ENCODE measurements at regions not wholly inside any gene's neighbourhood (a gene's known extent, or its start where the extent isn't known, plus 50 kb on each side); places are given as distances from the start of the nearest gene placed in this dataset.

- H3K4me1 ChIP-seq (ENCODE audit: control insufficient read depth in 1 of 2, insufficient read depth in 2 of 2, low read length in 2 of 2), result no peaks in the 10 kb centered on the region
These were observed 53.8 kb upstream of the RXRA start for GRCh38 chr9:134272302-134273023.

GRCh38 chr9:134273647-134274046, 52.6 kb upstream of the RXRA start:
- Histone ChIP-seq H3K4me3 (ENCODE audit: low read depth, low read length) (no peak overlapping the region), H2AFZ (ENCODE audit: insufficient read depth, low read length, poor library complexity) (no peak overlapping the region), H3K9ac (ENCODE audit: low read length) (no peak overlapping the region), H2BK12ac (ENCODE audit: low read length) (no peak overlapping the region), H3K79me2 (ENCODE audit: control insufficient read depth, insufficient read depth, low read length, poor library complexity) (no peaks in the 10 kb centered on the region), H3K4ac (ENCODE audit: low read depth, low read length) (no peak overlapping the region), H3K4me1 (ENCODE audit: control insufficient read depth in 1 of 2, insufficient read depth in 2 of 2, low read length in 2 of 2) (no peaks in the 10 kb centered on the region), H3K79me1 (ENCODE audit: low read length) (no peaks in the 10 kb centered on the region), H2AK5ac (ENCODE audit: low read length) (no peak overlapping the region), H3K18ac (ENCODE audit: low read length) (no peak overlapping the region), H3K9me3 (ENCODE audit: insufficient read depth, low read depth, low read length) (peaks cover 8% of the 10 kb centered on the region), H3K36me3 (ENCODE audit: control insufficient read depth in 1 of 2, insufficient read depth in 2 of 2, low read length in 2 of 2) (no peaks in the 10 kb centered on the region), H3K4me2 (ENCODE audit: low read length) (no peak overlapping the region), H4K12ac (ENCODE audit: low read depth, low read length) (no peak overlapping the region), H3K27ac (ENCODE audit: low read depth, low read length) (no peak overlapping the region), H4K8ac (ENCODE audit: low read depth, low read length) (no peak overlapping the region), H4K91ac (ENCODE audit: low read depth, low read length) (no peak overlapping the region), H2BK120ac (ENCODE audit: insufficient read depth, low read length, poor library complexity) (no peak overlapping the region), H3K23ac (ENCODE audit: low read length) (no peak overlapping the region), H3K27me3 (ENCODE audit: insufficient read depth, low read length) (no peaks in the 10 kb centered on the region), H2BK5ac (ENCODE audit: low read depth, low read length, poor library complexity) (no peak overlapping the region), H3K14ac (ENCODE audit: low read length) (no peak overlapping the region)
- WGBS (ENCODE audit: extremely low coverage, insufficient coverage, insufficient read length), result no CpG with 5 or more reads among the region's 5 CpGs
- no peak for DNase-seq

More at GRCh38 chr9:134272302-134273023, 53.8 kb upstream of the RXRA start:
- H2AFZ ChIP-seq (ENCODE audit: insufficient read depth, low read length, poor library complexity), result no peak overlapping the region
- H3K9ac ChIP-seq (ENCODE audit: low read length), result no peak overlapping the region
- H3K27me3 ChIP-seq (ENCODE audit: insufficient read depth, low read length), result no peaks in the 10 kb centered on the region
- no peak overlapping the region for H3K27ac ChIP-seq (ENCODE audit: low read depth, low read length)
- H3K79me2 ChIP-seq (ENCODE audit: control insufficient read depth, insufficient read depth, low read length, poor library complexity), result no peaks in the 10 kb centered on the region
- no peak overlapping the region for H3K4me3 ChIP-seq (ENCODE audit: low read depth, low read length)
- no peak overlapping the region for H3K4ac ChIP-seq (ENCODE audit: low read depth, low read length)
- H4K91ac ChIP-seq (ENCODE audit: low read depth, low read length), result no peak overlapping the region
- no peak overlapping the region for H2BK120ac ChIP-seq (ENCODE audit: insufficient read depth, low read length, poor library complexity)
- no peak overlapping the region for H4K8ac ChIP-seq (ENCODE audit: low read depth, low read length)
- H4K12ac ChIP-seq (ENCODE audit: low read depth, low read length), result no peak overlapping the region
- H3K36me3 ChIP-seq (ENCODE audit: control insufficient read depth in 1 of 2, insufficient read depth in 2 of 2, low read length in 2 of 2), result no peaks in the 10 kb centered on the region
- DNase-seq, result no peak
- no peaks in the 10 kb centered on the region for H3K79me1 ChIP-seq (ENCODE audit: low read length)
- H2BK12ac ChIP-seq (ENCODE audit: low read length), result no peak overlapping the region
- no peak overlapping the region for H3K4me2 ChIP-seq (ENCODE audit: low read length)
- no CpG with 5 or more reads among the region's 21 CpGs for WGBS (ENCODE audit: extremely low coverage, insufficient coverage, insufficient read length)
- H3K18ac ChIP-seq (ENCODE audit: low read length), result no peak overlapping the region
- no peak overlapping the region for H3K23ac ChIP-seq (ENCODE audit: low read length)
- no peak overlapping the region for H2AK5ac ChIP-seq (ENCODE audit: low read length)
- no peak overlapping the region for H3K14ac ChIP-seq (ENCODE audit: low read length)
- no peak overlapping the region for H2BK5ac ChIP-seq (ENCODE audit: low read depth, low read length, poor library complexity)
- H3K9me3 ChIP-seq (ENCODE audit: insufficient read depth, low read depth, low read length), result peaks cover 3% of the 10 kb centered on the region

- Histone ChIP-seq H3K4me2 (ENCODE audit: low read length) (no peak overlapping the region), H3K4me1 (ENCODE audit: control insufficient read depth in 1 of 2, insufficient read depth in 2 of 2, low read length in 2 of 2) (no peaks in the 10 kb centered on the region), H3K9me3 (ENCODE audit: insufficient read depth, low read depth, low read length) (peaks cover 14% of the 10 kb centered on the region), H4K91ac (ENCODE audit: low read depth, low read length) (no peak overlapping the region), H3K4me3 (ENCODE audit: low read depth, low read length) (no peak overlapping the region), H2AK5ac (ENCODE audit: low read length) (no peak overlapping the region), H2BK120ac (ENCODE audit: insufficient read depth, low read length, poor library complexity) (no peak overlapping the region), H3K79me1 (ENCODE audit: low read length) (no peaks in the 10 kb centered on the region), H4K12ac (ENCODE audit: low read depth, low read length) (no peak overlapping the region), H4K8ac (ENCODE audit: low read depth, low read length) (no peak overlapping the region), H3K36me3 (ENCODE audit: control insufficient read depth in 1 of 2, insufficient read depth in 2 of 2, low read length in 2 of 2) (no peaks in the 10 kb centered on the region), H3K14ac (ENCODE audit: low read length) (no peak overlapping the region), H3K27ac (ENCODE audit: low read depth, low read length) (no peak overlapping the region), H3K4ac (ENCODE audit: low read depth, low read length) (no peak overlapping the region), H3K27me3 (ENCODE audit: insufficient read depth, low read length) (no peaks in the 10 kb centered on the region), H3K23ac (ENCODE audit: low read length) (no peak overlapping the region), H3K79me2 (ENCODE audit: control insufficient read depth, insufficient read depth, low read length, poor library complexity) (no peaks in the 10 kb centered on the region), H3K9ac (ENCODE audit: low read length) (no peak overlapping the region), H2AFZ (ENCODE audit: insufficient read depth, low read length, poor library complexity) (no peak overlapping the region), H2BK12ac (ENCODE audit: low read length) (no peak overlapping the region), H2BK5ac (ENCODE audit: low read depth, low read length, poor library complexity) (no peak overlapping the region), H3K18ac (ENCODE audit: low read length) (no peak overlapping the region)
- no peak for DNase-seq
- no CpG with 5 or more reads among the region's 9 CpGs for whole genome bisulfite sequencing (ENCODE audit: extremely low coverage, insufficient coverage, insufficient read length)
These were observed 50.9 kb upstream of the RXRA start for GRCh38 chr9:134275375-134275774.

DNA sequence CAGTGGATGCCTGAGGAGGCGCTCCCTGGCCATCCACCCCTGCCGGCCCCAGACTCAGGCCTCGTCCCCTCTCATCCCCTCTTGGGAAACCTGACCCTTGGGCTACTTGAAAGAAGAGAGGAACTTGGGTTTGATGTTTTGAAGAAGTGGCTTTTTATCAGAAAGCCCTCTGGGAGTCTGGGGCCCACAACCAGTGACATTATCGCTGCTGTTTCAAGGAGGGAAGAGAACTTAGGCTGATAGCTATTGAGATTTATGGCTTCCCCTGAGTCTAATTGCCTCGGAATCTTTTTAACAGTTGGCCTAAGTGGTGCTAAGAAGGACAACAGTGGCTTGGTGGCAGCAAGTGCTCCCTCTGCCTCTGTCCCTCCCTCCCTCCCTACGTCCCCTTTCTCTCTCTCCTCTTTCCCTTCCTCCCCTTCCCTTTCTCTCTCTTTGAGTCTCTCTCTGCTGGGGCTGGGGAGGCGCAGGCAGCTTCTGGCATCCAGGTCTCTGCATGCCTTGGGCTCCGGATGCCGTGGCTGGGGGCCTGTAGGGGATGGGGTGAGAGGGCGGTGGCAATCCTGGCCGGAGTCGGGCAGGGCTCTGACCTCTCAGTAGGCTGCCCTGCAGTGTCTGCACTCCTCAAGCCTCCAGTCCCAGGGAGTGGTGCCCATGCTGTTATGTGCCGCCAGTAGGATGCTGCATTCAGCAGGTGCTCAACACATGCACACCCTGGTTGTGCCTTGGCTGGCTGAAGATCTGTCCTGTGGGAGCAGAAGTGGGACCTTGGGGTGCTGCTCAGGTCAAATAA, 49.6 kb upstream of the RXRA start:
- peaks cover 15% of the 10 kb centered on the region for H3K9me3 ChIP-seq (ENCODE audit: insufficient read depth, low read depth, low read length)

More for the DNA sequence above, 49.6 kb upstream of the RXRA start:
- Histone ChIP-seq H3K27me3 (ENCODE audit: insufficient read depth, low read length) (no peaks in the 10 kb centered on the region), H3K27ac (ENCODE audit: low read depth, low read length) (no peak overlapping the region), H2BK12ac (ENCODE audit: low read length) (no peak overlapping the region), H3K4me2 (ENCODE audit: low read length) (no peak overlapping the region), H3K23ac (ENCODE audit: low read length) (no peak overlapping the region), H4K91ac (ENCODE audit: low read depth, low read length) (no peak overlapping the region), H3K9ac (ENCODE audit: low read length) (no peak overlapping the region), H4K12ac (ENCODE audit: low read depth, low read length) (no peak overlapping the region), H2AK5ac (ENCODE audit: low read length) (no peak overlapping the region), H2BK5ac (ENCODE audit: low read depth, low read length, poor library complexity) (no peak overlapping the region), H3K18ac (ENCODE audit: low read length) (no peak overlapping the region), H2BK120ac (ENCODE audit: insufficient read depth, low read length, poor library complexity) (no peak overlapping the region), H2AFZ (ENCODE audit: insufficient read depth, low read length, poor library complexity) (no peak overlapping the region), H3K4ac (ENCODE audit: low read depth, low read length) (no peak overlapping the region), H4K8ac (ENCODE audit: low read depth, low read length) (no peak overlapping the region), H3K14ac (ENCODE audit: low read length) (no peak overlapping the region), H3K4me3 (ENCODE audit: low read depth, low read length) (no peak overlapping the region), H3K36me3 (ENCODE audit: control insufficient read depth in 1 of 2, insufficient read depth in 2 of 2, low read length in 2 of 2) (no peaks in the 10 kb centered on the region), H3K79me2 (ENCODE audit: control insufficient read depth, insufficient read depth, low read length, poor library complexity) (no peaks in the 10 kb centered on the region), H3K79me1 (ENCODE audit: low read length) (no peaks in the 10 kb centered on the region), H3K4me1 (ENCODE audit: control insufficient read depth in 1 of 2, insufficient read depth in 2 of 2, low read length in 2 of 2) (no peaks in the 10 kb centered on the region)
- no CpG with 5 or more reads among the region's 13 CpGs for WGBS (ENCODE audit: extremely low coverage, insufficient coverage, insufficient read length)
- no peak for DNase-seq

Measured in trophoblast cell (in vitro differentiated cells and primary cell).